Aorta (tissue), 5 donors: ENCODE measurements at regions not wholly inside any gene's neighbourhood (a gene's known extent, or its start where the extent isn't known, plus 50 kb on each side); places are given as distances from the start of the nearest gene placed in this dataset.

Experiments used
- ATAC-seq: fragments of 200-7000 bp; cut with Tn5 transposase; one replicate; pipeline ENCODE4 v1.9.1; 2022; ENCODE audit warnings: moderate library complexity; ENCODE audit not compliant: low FRiP score
- DNase-seq, 2 donors: peaks; one replicate each; pipeline ENCODE4 v3.0.0-alpha.2; 2020
- H3K27ac ChIP-seq, 2 donors: one replicate each; pipeline ENCODE4 v1.5.1; 2013; ENCODE audit warnings: low read length in 2 of 2, mild to moderate bottlenecking in 2 of 2, moderate library complexity in 2 of 2, control low read depth in 1 of 2, inconsistent platforms in 1 of 2, low read depth in 1 of 2
- H3K27me3 ChIP-seq, 2 donors: one replicate each; pipeline ENCODE4 v1.6.1; 2013; ENCODE audit warnings: control low read depth in 1 of 2, low read length in 1 of 2, mild to moderate bottlenecking in 1 of 2, moderate library complexity in 1 of 2; ENCODE audit not compliant: insufficient read depth in 2 of 2, control insufficient read depth in 1 of 2
- H3K36me3 ChIP-seq, 2 donors: one replicate each; pipeline ENCODE4 v1.6.1; 2013; ENCODE audit warnings: control low read depth in 1 of 2, low read length in 1 of 2, mild to moderate bottlenecking in 1 of 2; ENCODE audit not compliant: insufficient read depth in 2 of 2, control insufficient read depth in 1 of 2
- H3K4me1 ChIP-seq, 2 donors: one replicate each; pipeline ENCODE4 v1.6.1; 2013; ENCODE audit warnings: low read length in 2 of 2, control low read depth in 1 of 2, mild to moderate bottlenecking in 1 of 2, moderate library complexity in 1 of 2; ENCODE audit not compliant: insufficient read depth in 2 of 2, control insufficient read depth in 1 of 2
- H3K4me3 ChIP-seq, 2 donors: one replicate each; pipeline ENCODE4 v1.5.1; 2013; ENCODE audit warnings: low read length in 2 of 2, control low read depth in 1 of 2, mild to moderate bottlenecking in 1 of 2
- H3K9me3 ChIP-seq: one replicate; pipeline ENCODE4 v1.6.1; 2013; ENCODE audit warnings: mild to moderate bottlenecking, low read length; ENCODE audit not compliant: control insufficient read depth
- WGBS, 2 donors: extraction: QIAGEN DNeasy Blood & Tissue Kit; methylation state at CpG; one replicate each; pipeline ENCODE4 v1.1.7; 2013; 5-methylcytosine and 5-hydroxymethylcytosine counted together
- intact Hi-C, 2 donors: fragments of 100-400 bp; cut with DNase I; formaldehyde crosslinking; loops; one replicate each; pipeline versions ENCODE4 v1.14.2 to v1.15.0; 2022
- donor health status: healthy with polysubstance abuse.
- donor health status: Bipolar disorder and iron deficiency.
- donor health status: DM: no; HTN: no; CAD: no.
- donor health status: DM: no; HTN: no; CAD: no.
- donor health status: DM: yes; HTN: yes; CAD: no.

DNA sequence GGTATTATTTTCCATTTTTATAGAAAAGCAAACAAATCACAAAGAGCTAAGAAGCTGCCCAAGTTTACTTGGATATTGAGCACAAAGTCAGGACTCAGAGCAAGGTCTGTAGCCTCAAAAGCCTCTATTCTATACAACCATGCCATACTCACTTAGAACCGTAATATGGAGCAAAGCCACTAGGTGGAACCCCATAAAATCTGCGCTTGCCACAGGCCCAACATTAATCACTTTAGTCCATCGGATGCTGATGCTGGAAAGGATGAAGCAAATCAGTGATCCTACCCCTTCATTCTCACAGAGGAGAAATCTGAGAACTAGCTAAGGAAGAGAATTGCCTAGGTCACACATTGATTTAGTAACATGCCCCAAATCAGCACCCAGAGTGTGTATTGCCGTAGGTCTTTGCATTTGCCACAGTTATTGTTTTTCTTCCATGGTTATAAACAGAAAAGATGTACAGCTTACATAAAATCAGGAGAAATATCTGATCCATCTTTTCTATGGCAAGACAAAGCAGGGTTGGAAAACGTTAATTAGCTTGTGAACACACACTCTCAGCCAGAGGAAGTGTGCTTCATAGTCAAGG lies 56.7 kb upstream of the RAB38 start:
- DNase-seq, result no peak
- intact Hi-C loops, result loop anchor here (2.0 to 5.0 kb wide), 2 partner anchors 310 to 313 kb away; no protein-coding TSS in a partner anchor
- Histone ChIP-seq H3K9me3 (peaks cover 2% of the 10 kb centered on the region), H3K36me3 (no peaks in the 10 kb centered on the region), H3K4me3 (no peak overlapping the region), H3K27ac (no peak overlapping the region), H3K27me3 (no peaks in the 10 kb centered on the region), H3K4me1 (no peaks in the 10 kb centered on the region)
- 33 to 35% methylated on average over 5 of the region's 5 CpGs for WGBS, 2 donors
- ATAC-seq, result no peak

DNA sequence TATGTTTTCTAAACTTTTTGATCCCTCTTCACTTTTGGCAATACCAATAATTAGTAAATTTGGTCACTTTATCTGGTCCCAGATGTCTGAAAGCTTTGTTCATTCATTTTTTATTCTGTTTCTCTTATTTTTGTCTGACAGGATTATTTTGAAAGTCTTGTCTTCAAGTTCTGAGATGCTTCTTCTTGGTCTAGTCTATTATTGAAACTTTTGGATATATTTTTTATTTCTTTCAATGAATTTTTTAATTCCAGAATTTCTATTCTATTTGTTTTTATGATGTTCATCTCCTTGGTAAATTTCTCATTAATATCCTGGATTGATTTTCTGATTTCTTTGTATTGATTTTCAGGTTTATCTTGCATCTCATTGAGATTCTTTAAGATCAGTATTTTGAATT lies 54.1 kb upstream of the RAB38 start:
- intact Hi-C loops, result no loop called here
- no peak for DNase-seq
- ATAC-seq, result no peak
- Histone ChIP-seq H3K27ac (no peak overlapping the region), H3K9me3 (peaks cover 2% of the 10 kb centered on the region), H3K27me3 (no peaks in the 10 kb centered on the region), H3K4me3 (no peak overlapping the region), H3K36me3 (no peaks in the 10 kb centered on the region), H3K4me1 (no peaks in the 10 kb centered on the region)
